Skin epidermis (tissue), 12 donors: ENCODE measurements at regions not wholly inside any gene's neighbourhood (a gene's known extent, or its start where the extent isn't known, plus 50 kb on each side); places are given as distances from the start of the nearest gene placed in this dataset.

Experiments
- H3K27ac ChIP-seq, 21 experiments: fragments of 200-600 bp; sonication (generic) in 11 of 21; one replicate each; pipeline ENCODE4 v1.5.0; 2020; ENCODE audit warnings: mild to moderate bottlenecking in 3 of 21, inconsistent platforms in 2 of 21, moderate library complexity in 2 of 21
- H3K4me3 ChIP-seq, 7 experiments: fragments of 200-600 bp; sonication (generic) in 2 of 7; one replicate each; pipeline ENCODE4 v1.5.0; 2020; ENCODE audit warnings: inconsistent platforms in 2 of 7, mild to moderate bottlenecking in 2 of 7, moderate library complexity in 1 of 7

- Histone ChIP-seq H3K4me3 (no peak overlapping the region), H3K27ac (no peak overlapping the region)
Measured at GRCh38 chr2:106941372-106941993, 55.5 kb upstream of the ST6GAL2 start.

- Histone ChIP-seq H3K4me3 (no peak overlapping the region), H3K27ac (peak overlapping the region in 1 of 21 experiments; percentile 48)
Measured at GRCh38 chr2:106943468-106944200, 57.7 kb upstream of the ST6GAL2 start.

GRCh38 chr2:106944215-106944614 is 58.2 kb upstream of the ST6GAL2 start:
- no peak overlapping the region for H3K4me3 ChIP-seq

DNA sequence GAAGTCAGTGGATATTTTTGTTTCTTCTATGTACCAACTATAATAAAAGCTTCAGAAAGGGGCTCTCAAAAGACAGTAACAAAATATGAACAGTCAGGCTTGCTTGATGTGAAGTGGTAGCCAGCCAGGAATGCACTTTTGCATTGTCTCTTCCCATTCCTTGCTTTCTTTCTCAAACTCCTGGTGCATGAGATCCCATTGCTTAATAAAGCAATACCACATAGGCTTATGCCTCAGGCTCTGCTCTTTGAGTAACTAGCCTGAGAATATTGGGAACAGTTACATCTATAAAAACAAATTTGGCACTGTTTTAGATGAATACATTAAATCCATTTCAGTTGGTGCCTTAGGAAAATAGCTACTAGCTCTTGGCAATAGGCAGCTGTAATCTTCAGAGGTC is 62.6 kb upstream of the ST6GAL2 start:
- no peak overlapping the region for H3K27ac ChIP-seq
- H3K4me3 ChIP-seq: no peak overlapping the region

More at GRCh38 chr2:106944215-106944614, 58.2 kb upstream of the ST6GAL2 start:
- no peak overlapping the region for H3K27ac ChIP-seq

DNA sequence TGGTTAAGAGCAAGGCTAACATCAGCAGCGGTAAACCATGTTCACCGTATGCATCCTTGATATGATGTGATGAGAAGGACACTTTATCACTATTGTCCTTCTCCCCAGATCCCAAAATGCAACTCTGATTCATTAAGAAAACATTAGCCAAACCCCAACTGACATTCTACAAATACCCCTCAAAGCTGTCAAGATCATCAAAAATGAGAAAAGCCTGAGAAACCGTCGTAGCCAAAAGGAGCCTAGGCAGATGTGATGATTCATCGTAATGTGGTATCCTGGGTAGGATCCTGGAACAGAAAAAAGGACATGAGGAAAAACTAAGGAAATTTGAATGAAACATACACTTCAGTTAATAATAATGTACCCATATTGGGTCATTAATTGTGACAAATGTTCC is 67.3 kb upstream of the ST6GAL2 start:
- H3K4me3 ChIP-seq: no peak overlapping the region
- H3K27ac ChIP-seq: no peak overlapping the region

DNA sequence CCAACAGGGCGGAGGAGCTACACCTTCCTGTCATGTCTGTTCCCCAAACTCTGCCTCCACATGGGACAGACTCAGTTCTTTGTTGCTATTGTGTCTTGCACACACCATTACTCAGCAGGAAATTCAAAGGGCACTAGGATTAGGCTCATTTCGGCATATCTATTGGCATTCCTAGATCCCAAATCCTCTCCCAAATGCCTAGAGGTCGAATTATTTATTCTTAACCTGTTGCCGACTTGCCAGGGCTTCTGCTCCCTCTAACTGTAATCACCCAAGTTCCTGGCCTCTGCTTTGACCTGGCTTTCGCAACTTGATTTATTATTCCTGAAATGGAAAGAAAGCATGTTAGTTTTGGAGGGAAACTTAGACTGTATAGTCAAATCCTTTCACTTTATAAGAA is 67.8 kb upstream of the ST6GAL2 start:
- no peak overlapping the region for H3K27ac ChIP-seq
- no peak overlapping the region for H3K4me3 ChIP-seq

DNA sequence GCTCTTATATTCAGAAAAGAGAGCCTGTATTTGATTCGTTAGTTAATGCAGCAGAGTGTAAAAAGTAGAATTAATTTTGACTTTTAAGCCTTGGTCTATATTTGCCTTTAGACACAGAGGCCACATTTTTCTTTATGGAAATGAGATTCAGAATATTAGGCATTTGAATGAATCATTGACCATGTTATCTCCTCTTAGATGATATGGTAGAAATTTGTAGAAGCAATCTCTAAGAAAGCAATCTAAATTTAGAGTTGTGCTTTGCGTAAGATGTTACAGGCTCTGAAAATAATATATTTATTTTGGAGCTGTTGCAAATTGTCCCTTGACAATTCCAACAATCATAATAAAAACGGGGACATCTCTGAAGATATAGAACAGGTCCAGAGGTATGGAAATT is 68.3 kb upstream of the ST6GAL2 start:
- H3K4me3 ChIP-seq: no peak overlapping the region
- H3K27ac ChIP-seq: no peak overlapping the region

DNA sequence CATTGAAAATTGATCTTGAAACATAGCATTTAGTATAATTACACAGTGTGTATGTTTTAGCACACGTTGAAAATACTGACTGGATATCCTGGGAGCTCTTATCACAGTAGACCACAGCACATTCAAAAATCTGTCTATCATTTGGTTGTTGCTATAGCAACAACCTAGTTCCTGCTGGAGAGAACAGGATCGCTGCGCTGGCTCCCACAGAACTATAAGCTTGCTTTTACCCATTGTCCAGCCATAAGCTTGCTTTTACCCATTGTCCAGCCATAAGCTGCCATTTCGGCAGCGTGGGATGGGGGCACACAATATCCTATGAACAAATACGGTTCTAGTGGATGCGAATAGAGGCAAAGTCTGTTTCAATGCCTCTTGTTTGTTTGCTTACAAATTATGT is 70.4 kb upstream of the ST6GAL2 start:
- H3K27ac ChIP-seq: peak overlapping the region in 4 of 21 experiments; percentile 9 to 65 (median 32)

GRCh38 chr2:106956879-106957278 is 70.9 kb upstream of the ST6GAL2 start:
- Histone ChIP-seq H3K27ac (peak overlapping the region in 4 of 21 experiments; percentile 9 to 65 (median 32)), H3K4me3 (no peak overlapping the region)

More for the DNA sequence above, 70.4 kb upstream of the ST6GAL2 start:
- no peak overlapping the region for H3K4me3 ChIP-seq

DNA sequence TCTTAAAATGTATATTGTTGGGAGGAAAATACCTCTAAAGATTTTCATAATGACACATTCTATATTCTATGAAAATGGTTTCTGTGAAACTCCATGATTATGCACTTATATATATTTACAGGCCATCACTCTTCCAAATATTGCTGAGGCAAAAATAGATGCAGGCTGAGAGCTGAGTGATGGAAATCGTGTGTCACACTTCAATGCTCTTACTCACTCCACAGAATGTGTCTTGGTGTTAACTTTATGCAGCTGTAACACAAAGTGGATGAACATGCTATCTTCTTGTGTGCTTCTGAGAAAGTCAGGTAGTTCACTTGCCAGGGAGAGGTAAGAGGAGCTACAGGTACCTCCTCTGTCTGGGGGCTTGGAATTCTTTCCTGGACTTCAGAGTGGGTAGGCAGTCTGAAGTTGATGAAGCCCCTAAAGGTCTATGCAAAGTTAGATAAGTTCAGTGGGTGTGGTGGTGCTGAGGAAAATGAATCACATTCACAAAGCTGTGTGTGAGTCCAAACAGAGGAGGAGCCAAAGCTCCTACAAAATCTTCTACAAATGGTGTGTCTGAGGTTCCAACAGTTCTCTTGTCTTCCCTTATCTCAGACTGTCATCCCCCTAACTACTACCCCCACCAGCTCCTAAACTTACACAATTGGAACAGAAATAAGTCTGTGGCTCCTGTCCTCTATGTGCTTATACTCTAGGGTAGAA is 74.2 kb upstream of the ST6GAL2 start:
- H3K4me3 ChIP-seq: no peak overlapping the region
- peak overlapping the region in 1 of 21 experiments; percentile 58 for H3K27ac ChIP-seq

GRCh38 chr2:106960683-106961161 is 74.8 kb upstream of the ST6GAL2 start:
- Histone ChIP-seq H3K27ac (no peak overlapping the region), H3K4me3 (no peak overlapping the region)

GRCh38 chr2:106961328-106961727 is 75.4 kb upstream of the ST6GAL2 start:
- no peak overlapping the region for H3K4me3 ChIP-seq
- no peak overlapping the region for H3K27ac ChIP-seq

- no peak overlapping the region for H3K4me3 ChIP-seq
- no peak overlapping the region for H3K27ac ChIP-seq
Measured at GRCh38 chr2:106963156-106963555, 77.2 kb upstream of the ST6GAL2 start.

GRCh38 chr2:106963893-106964292 is 77.9 kb upstream of the ST6GAL2 start:
- no peak overlapping the region for H3K4me3 ChIP-seq
- H3K27ac ChIP-seq: no peak overlapping the region

- H3K27ac ChIP-seq: no peak overlapping the region
Measured at GRCh38 chr2:106965611-106966010, 79.6 kb upstream of the ST6GAL2 start.

GRCh38 chr2:106969777-106970176 is 83.8 kb upstream of the ST6GAL2 start:
- Histone ChIP-seq H3K4me3 (no peak overlapping the region), H3K27ac (no peak overlapping the region)

More at GRCh38 chr2:106965611-106966010, 79.6 kb upstream of the ST6GAL2 start:
- no peak overlapping the region for H3K4me3 ChIP-seq

DNA sequence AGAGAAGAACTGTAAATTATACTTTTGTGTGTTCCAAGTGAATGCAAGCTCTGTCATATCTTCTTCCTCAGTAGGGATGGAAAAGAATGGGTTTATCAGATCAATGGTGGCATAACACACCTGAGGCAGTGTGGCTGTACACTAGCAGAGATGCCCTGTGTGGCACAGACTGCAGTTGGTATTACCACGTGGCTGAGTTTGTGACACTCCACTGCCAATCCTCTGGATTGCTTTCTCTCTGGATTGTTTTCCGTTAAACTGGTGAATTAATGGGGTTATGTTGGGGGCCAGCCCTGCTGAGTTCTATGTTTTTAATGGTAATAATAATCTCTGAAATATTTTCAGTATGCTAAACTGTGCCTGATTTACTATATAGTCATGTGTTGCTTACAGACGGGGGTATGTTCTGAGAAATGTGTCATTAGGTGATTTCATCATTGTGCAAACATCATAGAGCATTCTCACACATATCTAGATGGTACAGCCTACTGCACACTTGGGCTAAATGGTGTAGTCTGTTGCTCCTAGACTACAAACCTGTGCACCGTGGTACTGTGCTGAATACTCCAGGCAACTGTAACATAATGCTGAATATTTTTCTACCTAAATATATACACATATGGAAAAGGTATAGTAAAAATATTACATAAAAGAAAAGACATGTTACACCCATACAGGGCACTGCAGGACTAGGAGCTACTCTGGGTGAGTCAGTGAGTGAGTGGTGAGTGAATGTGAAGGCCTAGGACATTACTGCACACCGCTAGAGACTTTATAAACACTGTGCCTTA is 84.7 kb upstream of the ST6GAL2 start:
- H3K4me3 ChIP-seq: no peak overlapping the region
- no peak overlapping the region for H3K27ac ChIP-seq

DNA sequence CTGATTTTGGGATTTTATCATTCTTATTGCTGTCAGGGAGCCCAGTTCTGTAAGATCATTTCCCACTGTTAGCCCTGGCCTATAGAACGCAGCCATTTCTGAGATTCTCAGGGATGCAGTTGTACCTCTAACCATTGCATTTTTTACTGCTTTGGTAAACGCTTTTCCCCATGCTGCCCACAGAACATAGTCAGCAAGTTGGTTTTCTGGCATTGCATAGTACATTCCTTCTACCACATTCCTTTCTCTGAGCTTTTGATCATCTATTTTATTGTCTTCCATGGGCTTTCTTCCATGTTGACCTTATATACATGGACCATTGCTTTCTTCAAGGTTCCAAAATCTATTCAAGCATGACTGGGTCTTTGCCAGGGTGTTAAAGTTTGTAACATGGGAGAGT is 86.8 kb upstream of the ST6GAL2 start:
- Histone ChIP-seq H3K4me3 (no peak overlapping the region), H3K27ac (no peak overlapping the region)

- Histone ChIP-seq H3K27ac (no peak overlapping the region), H3K4me3 (no peak overlapping the region)
Measured at GRCh38 chr2:106974891-106975290, 88.9 kb upstream of the ST6GAL2 start.

- H3K27ac ChIP-seq: no peak overlapping the region
- no peak overlapping the region for H3K4me3 ChIP-seq
Measured at GRCh38 chr2:106975641-106976040, 89.7 kb upstream of the ST6GAL2 start.
